ENCODE measurements at regions not wholly inside any gene's neighbourhood (a gene's known extent, or its start where the extent isn't known, plus 50 kb on each side); places are given as distances from the start of the nearest gene placed in this dataset.
"Not testable (repeated sequence)": the region's sequence is repeated elsewhere in the genome, so short reads cannot be mapped to it uniquely, and the experiment has no call there.

- Mint-ChIP-seq H3K27me3 (peaks cover 9% of the 10 kb centered on the region), H3K4me1 (ENCODE audit: low read depth) (no peaks in the 10 kb centered on the region), H3K27ac (no peak overlapping the region), H3K36me3 (no peaks in the 10 kb centered on the region), H3K4me3 (no peak overlapping the region), H3K9me3 (no peaks in the 10 kb centered on the region)
- no peak for DNase-seq
- intact Hi-C loops (cut with micrococcal nuclease): no loop called here
- POLR2A ChIA-PET: no interaction called here
- CTCF ChIA-PET: no interaction called here
Measured at GRCh38 chr20:47849596-47849995, 64.3 kb upstream of the SULF2 start.

- CTCF ChIA-PET: no interaction called here
- Mint-ChIP-seq H3K4me1 (ENCODE audit: low read depth) (no peaks in the 10 kb centered on the region), H3K27ac (no peak overlapping the region), H3K36me3 (no peaks in the 10 kb centered on the region), H3K27me3 (peaks cover 9% of the 10 kb centered on the region), H3K9me3 (no peaks in the 10 kb centered on the region), H3K4me3 (no peak overlapping the region)
- DNase-seq: no peak
- POLR2A ChIA-PET: no interaction called here
- intact Hi-C loops (cut with micrococcal nuclease): no loop called here
Measured at GRCh38 chr20:47849006-47849405, 63.7 kb upstream of the SULF2 start.

GRCh38 chr20:47848534-47848933 is 63.3 kb upstream of the SULF2 start:
- H3K27me3 Mint-ChIP-seq; intact Hi-C loops (cut with micrococcal nuclease); CTCF ChIA-PET; H3K4me1 Mint-ChIP-seq (ENCODE audit: low read depth); DNase-seq; POLR2A ChIA-PET; H3K36me3 Mint-ChIP-seq; H3K27ac Mint-ChIP-seq; H3K9me3 Mint-ChIP-seq; H3K4me3 Mint-ChIP-seq: not testable (repeated sequence)

GRCh38 chr20:47847884-47848485 is 62.7 kb upstream of the SULF2 start:
- H3K4me1 Mint-ChIP-seq (ENCODE audit: low read depth): no peaks in the 10 kb centered on the region
- no peak overlapping the region for H3K4me3 Mint-ChIP-seq
- H3K27me3 Mint-ChIP-seq: peaks cover 9% of the 10 kb centered on the region
- POLR2A ChIA-PET: no interaction called here
- DNase-seq: no peak
- intact Hi-C loops (cut with micrococcal nuclease): no loop called here
- H3K36me3 Mint-ChIP-seq: no peaks in the 10 kb centered on the region
- no peak overlapping the region for H3K27ac Mint-ChIP-seq
- H3K9me3 Mint-ChIP-seq: no peaks in the 10 kb centered on the region
- CTCF ChIA-PET: no interaction called here

GRCh38 chr20:47847220-47847619 is 61.9 kb upstream of the SULF2 start:
- H3K27me3 Mint-ChIP-seq; H3K4me3 Mint-ChIP-seq; DNase-seq; CTCF ChIA-PET; H3K27ac Mint-ChIP-seq; H3K36me3 Mint-ChIP-seq; H3K9me3 Mint-ChIP-seq; intact Hi-C loops (cut with micrococcal nuclease); H3K4me1 Mint-ChIP-seq (ENCODE audit: low read depth); POLR2A ChIA-PET: not testable (repeated sequence)

DNA sequence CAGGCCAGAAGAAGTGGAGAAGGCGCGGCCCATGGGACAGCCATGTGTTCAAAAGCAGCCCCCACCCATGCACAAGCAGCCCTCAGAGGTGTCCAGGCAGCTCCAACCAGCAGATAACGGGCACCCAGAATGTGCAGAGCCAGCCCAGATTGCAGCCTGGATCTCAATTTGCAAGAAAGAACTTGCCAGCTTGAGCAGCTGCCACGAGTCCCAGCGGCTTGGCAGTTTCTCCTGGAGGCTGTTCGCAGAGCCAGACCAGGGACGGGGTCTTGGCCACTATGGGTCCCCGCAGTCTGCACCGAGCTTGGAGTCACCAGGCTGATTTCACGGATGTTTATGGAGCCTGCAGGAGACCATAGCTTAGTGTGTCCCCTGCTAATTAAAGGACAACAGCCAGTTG is 61.4 kb upstream of the SULF2 start:
- H3K36me3 Mint-ChIP-seq; H3K9me3 Mint-ChIP-seq; H3K4me3 Mint-ChIP-seq; POLR2A ChIA-PET; DNase-seq; H3K4me1 Mint-ChIP-seq (ENCODE audit: low read depth); H3K27ac Mint-ChIP-seq; CTCF ChIA-PET; intact Hi-C loops (cut with micrococcal nuclease); H3K27me3 Mint-ChIP-seq: not testable (repeated sequence)

GRCh38 chr20:47845382-47845977 is 60.2 kb upstream of the SULF2 start:
- H3K4me1 Mint-ChIP-seq (ENCODE audit: low read depth); POLR2A ChIA-PET; H3K4me3 Mint-ChIP-seq; H3K9me3 Mint-ChIP-seq; H3K36me3 Mint-ChIP-seq; DNase-seq; H3K27me3 Mint-ChIP-seq; intact Hi-C loops (cut with micrococcal nuclease); H3K27ac Mint-ChIP-seq; CTCF ChIA-PET: not testable (repeated sequence)

DNA sequence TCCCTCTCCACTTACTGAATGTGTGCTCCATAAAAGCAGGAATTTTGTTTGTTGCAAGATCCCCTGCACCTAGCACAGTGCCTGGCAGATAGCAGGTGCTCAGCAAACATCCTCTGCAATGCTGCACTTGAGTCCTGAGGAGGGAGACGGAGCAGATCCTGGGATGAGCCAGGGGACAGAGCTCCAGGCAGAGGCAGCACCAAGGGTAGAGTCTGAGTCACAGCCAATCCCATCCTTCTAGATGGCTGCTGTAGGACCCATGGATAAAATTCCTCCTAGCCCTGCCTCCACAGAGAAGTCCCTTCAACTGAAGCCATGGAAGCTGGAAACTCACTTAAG is 59.3 kb upstream of the SULF2 start:
- H3K27me3 Mint-ChIP-seq; H3K9me3 Mint-ChIP-seq; H3K4me3 Mint-ChIP-seq; H3K4me1 Mint-ChIP-seq (ENCODE audit: low read depth); DNase-seq; intact Hi-C loops (cut with micrococcal nuclease); POLR2A ChIA-PET; H3K27ac Mint-ChIP-seq; H3K36me3 Mint-ChIP-seq: not testable (repeated sequence)
- CTCF ChIA-PET: interaction anchor here (0.6 kb wide), 1 partner anchor 51 kb away, joined by 3 read pairs; no protein-coding TSS in a partner anchor

- intact Hi-C loops (cut with micrococcal nuclease): no loop called here
- Mint-ChIP-seq H3K27me3 (no peaks in the 10 kb centered on the region), H3K36me3 (no peaks in the 10 kb centered on the region), H3K4me3 (no peak overlapping the region), H3K4me1 (ENCODE audit: low read depth) (no peaks in the 10 kb centered on the region), H3K27ac (no peak overlapping the region), H3K9me3 (no peaks in the 10 kb centered on the region)
- no peak for DNase-seq
- CTCF ChIA-PET: interaction anchor here (0.6 kb wide), 1 partner anchor 51 kb away, joined by 3 read pairs; no protein-coding TSS in a partner anchor
- POLR2A ChIA-PET: no interaction called here
Measured at GRCh38 chr20:47843886-47844567, 58.7 kb upstream of the SULF2 start.

DNA sequence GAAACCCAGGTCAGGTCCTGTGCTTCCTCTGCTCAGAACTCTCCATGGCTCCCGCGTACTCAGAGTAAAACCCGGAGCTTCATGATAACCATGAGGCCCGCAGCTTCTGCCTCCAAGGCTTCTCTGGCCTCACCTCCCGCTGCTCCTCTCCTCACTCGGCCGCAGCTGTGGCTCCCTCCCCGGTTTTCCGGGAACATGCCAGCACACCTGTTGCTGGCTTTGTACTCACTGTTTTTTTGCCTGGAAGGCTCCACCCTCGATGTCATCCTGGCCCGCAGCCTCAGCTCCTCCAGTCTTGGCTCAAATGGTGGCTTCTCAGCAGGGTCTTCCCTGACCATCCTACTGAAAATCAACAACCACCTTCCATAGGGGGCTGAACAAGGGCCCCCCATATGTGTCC is 57.7 kb upstream of the SULF2 start:
- H3K9me3 Mint-ChIP-seq; CTCF ChIA-PET; H3K4me3 Mint-ChIP-seq; H3K4me1 Mint-ChIP-seq (ENCODE audit: low read depth); H3K36me3 Mint-ChIP-seq; H3K27me3 Mint-ChIP-seq; intact Hi-C loops (cut with micrococcal nuclease); H3K27ac Mint-ChIP-seq; DNase-seq; POLR2A ChIA-PET: not testable (repeated sequence)

- H3K4me1 Mint-ChIP-seq (ENCODE audit: low read depth); POLR2A ChIA-PET; CTCF ChIA-PET; intact Hi-C loops (cut with micrococcal nuclease); H3K27me3 Mint-ChIP-seq; H3K9me3 Mint-ChIP-seq; DNase-seq; H3K27ac Mint-ChIP-seq; H3K36me3 Mint-ChIP-seq; H3K4me3 Mint-ChIP-seq: not testable (repeated sequence)
Measured at GRCh38 chr20:47842004-47842403, 56.7 kb upstream of the SULF2 start.

DNA sequence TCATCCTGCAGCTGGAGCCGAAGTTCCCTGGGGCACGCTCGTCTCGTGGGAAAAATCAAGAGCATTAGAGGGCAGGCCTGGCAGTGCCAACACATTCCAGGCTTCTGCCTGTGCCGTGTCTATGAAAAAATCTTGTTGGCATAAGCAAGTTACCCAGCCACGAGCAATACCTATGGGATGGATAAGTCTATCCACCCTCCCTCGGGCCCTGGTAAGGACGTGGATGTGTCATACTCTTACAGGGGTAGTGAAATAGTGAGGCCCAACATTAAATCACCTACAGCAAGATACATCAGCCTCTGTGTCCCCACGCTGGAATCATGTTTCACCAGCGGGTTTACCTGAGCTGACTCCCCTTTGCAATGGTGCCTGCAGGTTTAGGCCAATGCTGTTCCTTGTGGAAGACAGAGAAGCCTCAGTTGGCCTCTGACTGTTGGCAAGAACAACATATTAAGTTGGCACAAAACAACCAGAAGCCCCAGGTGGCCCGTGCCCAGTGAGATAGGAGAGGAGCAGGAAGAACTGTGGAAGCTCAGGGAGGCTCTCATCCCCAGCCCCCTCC is 51.1 kb upstream of the SULF2 start:
- CTCF ChIA-PET; H3K4me1 Mint-ChIP-seq (ENCODE audit: low read depth); H3K4me3 Mint-ChIP-seq; H3K27me3 Mint-ChIP-seq; POLR2A ChIA-PET; H3K9me3 Mint-ChIP-seq; H3K36me3 Mint-ChIP-seq; DNase-seq; intact Hi-C loops (cut with micrococcal nuclease); H3K27ac Mint-ChIP-seq: not testable (repeated sequence)

Measured in activated CD4-positive, alpha-beta memory T cell treated with anti-CD3 and anti-CD28 coated beads for 36 hours (primary cell).